ENCODE measurements at regions not wholly inside any gene's neighbourhood (a gene's known extent, or its start where the extent isn't known, plus 50 kb on each side); places are given as distances from the start of the nearest gene placed in this dataset.

DNA sequence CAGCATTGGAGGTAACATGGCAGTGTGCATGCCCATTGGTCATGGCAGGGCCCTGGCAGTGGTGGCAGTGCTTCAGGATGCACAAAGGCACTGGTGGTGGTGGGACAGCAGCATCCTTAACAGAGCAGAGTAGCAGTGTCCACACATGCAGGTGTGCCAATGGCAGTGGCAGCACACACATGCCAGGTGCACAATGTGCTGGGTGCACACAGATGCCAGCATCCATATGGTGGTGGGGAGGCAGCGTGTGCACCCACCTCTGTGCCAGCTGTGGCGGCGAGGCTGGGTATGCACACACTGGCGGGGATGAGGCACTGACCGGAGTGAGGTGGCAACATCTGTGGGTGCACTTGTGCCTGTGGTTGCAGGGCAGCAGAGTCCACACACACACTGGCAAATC, 150.6 kb downstream of the SI start:
- Histone ChIP-seq H3K27ac (ENCODE audit: extremely low read depth, low read depth, low read length) (no peak overlapping the region), H3K4me3 (ENCODE audit: low read depth, low read length) (no peak overlapping the region), H3K36me3 (ENCODE audit: control insufficient read depth in 2 of 2, insufficient read depth in 1 of 2, low read length in 2 of 2) (no peaks in the 10 kb centered on the region), H3K4me1 (ENCODE audit: control insufficient read depth, insufficient read depth, low read length) (no peaks in the 10 kb centered on the region), H3K9me3 (ENCODE audit: control insufficient read depth, insufficient read depth, low read depth, low read length) (no peaks in the 10 kb centered on the region)
- TF ChIP-seq ZNF521 (tag by site-specific recombination; IDR thresholded peaks at IDR 0.05) (no peak), ZNF155 (tag by site-specific recombination; IDR thresholded peaks at IDR 0.05) (no peak), BCL11A (tag by site-specific recombination; IDR thresholded peaks at IDR 0.05; ENCODE audit: low read depth) (no peak), ZNF654 (tag by site-specific recombination; IDR thresholded peaks at IDR 0.05; ENCODE audit: low read depth) (no peak), HOXC10 (CRISPR knock-in tag; IDR thresholded peaks at IDR 0.05) (no peak), ZSCAN23 (tag by site-specific recombination; IDR thresholded peaks at IDR 0.05) (no peak), HOXA7 (CRISPR knock-in tag; IDR thresholded peaks at IDR 0.05; ENCODE audit: borderline replicate concordance) (no peak), ZNF544 (tag by site-specific recombination; IDR thresholded peaks at IDR 0.05) (no peak), ZNF416 (tag by site-specific recombination; IDR thresholded peaks at IDR 0.05) (no peak), ATF2 (tag by site-specific recombination; IDR thresholded peaks at IDR 0.05; ENCODE audit: low read depth) (no peak), ZNF174 (tag by site-specific recombination; IDR thresholded peaks at IDR 0.05) (no peak)
- TF ChIP-seq, protein P1, sequence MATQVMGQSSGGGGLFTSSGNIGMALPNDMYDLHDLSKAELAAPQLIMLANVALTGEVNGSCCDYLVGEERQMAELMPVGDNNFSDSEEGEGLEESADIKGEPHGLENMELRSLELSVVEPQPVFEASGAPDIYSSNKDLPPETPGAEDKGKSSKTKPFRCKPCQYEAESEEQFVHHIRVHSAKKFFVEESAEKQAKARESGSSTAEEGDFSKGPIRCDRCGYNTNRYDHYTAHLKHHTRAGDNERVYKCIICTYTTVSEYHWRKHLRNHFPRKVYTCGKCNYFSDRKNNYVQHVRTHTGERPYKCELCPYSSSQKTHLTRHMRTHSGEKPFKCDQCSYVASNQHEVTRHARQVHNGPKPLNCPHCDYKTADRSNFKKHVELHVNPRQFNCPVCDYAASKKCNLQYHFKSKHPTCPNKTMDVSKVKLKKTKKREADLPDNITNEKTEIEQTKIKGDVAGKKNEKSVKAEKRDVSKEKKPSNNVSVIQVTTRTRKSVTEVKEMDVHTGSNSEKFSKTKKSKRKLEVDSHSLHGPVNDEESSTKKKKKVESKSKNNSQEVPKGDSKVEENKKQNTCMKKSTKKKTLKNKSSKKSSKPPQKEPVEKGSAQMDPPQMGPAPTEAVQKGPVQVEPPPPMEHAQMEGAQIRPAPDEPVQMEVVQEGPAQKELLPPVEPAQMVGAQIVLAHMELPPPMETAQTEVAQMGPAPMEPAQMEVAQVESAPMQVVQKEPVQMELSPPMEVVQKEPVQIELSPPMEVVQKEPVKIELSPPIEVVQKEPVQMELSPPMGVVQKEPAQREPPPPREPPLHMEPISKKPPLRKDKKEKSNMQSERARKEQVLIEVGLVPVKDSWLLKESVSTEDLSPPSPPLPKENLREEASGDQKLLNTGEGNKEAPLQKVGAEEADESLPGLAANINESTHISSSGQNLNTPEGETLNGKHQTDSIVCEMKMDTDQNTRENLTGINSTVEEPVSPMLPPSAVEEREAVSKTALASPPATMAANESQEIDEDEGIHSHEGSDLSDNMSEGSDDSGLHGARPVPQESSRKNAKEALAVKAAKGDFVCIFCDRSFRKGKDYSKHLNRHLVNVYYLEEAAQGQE (tag by site-specific recombination; IDR thresholded peaks at IDR 0.05) = no peak
- TF ChIP-seq, protein P2, sequence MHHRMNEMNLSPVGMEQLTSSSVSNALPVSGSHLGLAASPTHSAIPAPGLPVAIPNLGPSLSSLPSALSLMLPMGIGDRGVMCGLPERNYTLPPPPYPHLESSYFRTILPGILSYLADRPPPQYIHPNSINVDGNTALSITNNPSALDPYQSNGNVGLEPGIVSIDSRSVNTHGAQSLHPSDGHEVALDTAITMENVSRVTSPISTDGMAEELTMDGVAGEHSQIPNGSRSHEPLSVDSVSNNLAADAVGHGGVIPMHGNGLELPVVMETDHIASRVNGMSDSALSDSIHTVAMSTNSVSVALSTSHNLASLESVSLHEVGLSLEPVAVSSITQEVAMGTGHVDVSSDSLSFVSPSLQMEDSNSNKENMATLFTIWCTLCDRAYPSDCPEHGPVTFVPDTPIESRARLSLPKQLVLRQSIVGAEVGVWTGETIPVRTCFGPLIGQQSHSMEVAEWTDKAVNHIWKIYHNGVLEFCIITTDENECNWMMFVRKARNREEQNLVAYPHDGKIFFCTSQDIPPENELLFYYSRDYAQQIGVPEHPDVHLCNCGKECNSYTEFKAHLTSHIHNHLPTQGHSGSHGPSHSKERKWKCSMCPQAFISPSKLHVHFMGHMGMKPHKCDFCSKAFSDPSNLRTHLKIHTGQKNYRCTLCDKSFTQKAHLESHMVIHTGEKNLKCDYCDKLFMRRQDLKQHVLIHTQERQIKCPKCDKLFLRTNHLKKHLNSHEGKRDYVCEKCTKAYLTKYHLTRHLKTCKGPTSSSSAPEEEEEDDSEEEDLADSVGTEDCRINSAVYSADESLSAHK (tag by site-specific recombination; IDR thresholded peaks at IDR 0.05) = no peak
- TF ChIP-seq, protein P3, sequence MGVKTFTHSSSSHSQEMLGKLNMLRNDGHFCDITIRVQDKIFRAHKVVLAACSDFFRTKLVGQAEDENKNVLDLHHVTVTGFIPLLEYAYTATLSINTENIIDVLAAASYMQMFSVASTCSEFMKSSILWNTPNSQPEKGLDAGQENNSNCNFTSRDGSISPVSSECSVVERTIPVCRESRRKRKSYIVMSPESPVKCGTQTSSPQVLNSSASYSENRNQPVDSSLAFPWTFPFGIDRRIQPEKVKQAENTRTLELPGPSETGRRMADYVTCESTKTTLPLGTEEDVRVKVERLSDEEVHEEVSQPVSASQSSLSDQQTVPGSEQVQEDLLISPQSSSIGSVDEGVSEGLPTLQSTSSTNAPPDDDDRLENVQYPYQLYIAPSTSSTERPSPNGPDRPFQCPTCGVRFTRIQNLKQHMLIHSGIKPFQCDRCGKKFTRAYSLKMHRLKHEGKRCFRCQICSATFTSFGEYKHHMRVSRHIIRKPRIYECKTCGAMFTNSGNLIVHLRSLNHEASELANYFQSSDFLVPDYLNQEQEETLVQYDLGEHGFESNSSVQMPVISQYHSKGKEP (tag by site-specific recombination; IDR thresholded peaks at IDR 0.05) = no peak
- ChIA-PET POLR2A (no interaction called here), CTCF (no interaction called here)

DNA sequence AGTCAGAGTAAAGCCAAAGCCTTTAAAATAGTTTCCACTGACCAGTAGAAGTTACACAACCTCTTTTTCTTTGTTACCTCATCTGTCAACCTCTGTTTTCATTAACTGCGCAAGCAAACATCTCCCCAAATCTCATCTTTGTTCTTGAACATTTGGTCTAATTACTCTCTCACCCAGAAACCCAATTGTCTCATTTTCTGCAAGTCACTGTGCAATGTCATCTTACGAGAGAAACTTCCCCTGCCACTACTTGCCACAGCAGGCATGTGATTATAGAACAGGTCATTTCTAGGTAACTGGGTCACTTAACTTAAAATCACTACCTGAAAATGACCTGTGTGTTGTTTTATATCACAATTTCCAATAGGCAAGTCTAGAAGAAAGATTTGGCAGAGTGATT, 159.4 kb downstream of the SI start:
- CTCF ChIA-PET = no interaction called here
- no peak overlapping the region for H3K27ac ChIP-seq (ENCODE audit: extremely low read depth, low read depth, low read length)
- H3K4me3 ChIP-seq (ENCODE audit: low read depth, low read length) = no peak overlapping the region
- POLR2A ChIA-PET = no interaction called here
- H3K9me3 ChIP-seq (ENCODE audit: control insufficient read depth, insufficient read depth, low read depth, low read length) = no peaks in the 10 kb centered on the region
- no peaks in the 10 kb centered on the region for H3K36me3 ChIP-seq (ENCODE audit: control insufficient read depth in 2 of 2, insufficient read depth in 1 of 2, low read length in 2 of 2)
- H3K4me1 ChIP-seq (ENCODE audit: control insufficient read depth, insufficient read depth, low read length) = no peaks in the 10 kb centered on the region
- TF ChIP-seq ZNF248 (tag by site-specific recombination; IDR thresholded peaks at IDR 0.05) = no peak
- TF ChIP-seq ZNF114 (tag by site-specific recombination; IDR thresholded peaks at IDR 0.05) = no peak
- TF ChIP-seq ZXDB (tag by site-specific recombination; IDR thresholded peaks at IDR 0.05) = no peak
- no peak for TF ChIP-seq OVOL3 (tag by site-specific recombination; IDR thresholded peaks at IDR 0.05)
- TF ChIP-seq MEIS1 (CRISPR knock-in tag; IDR thresholded peaks at IDR 0.05; ENCODE audit: borderline replicate concordance) = no peak
- no peak for TF ChIP-seq ZIC2 (tag by site-specific recombination; IDR thresholded peaks at IDR 0.05)
- no peak for TF ChIP-seq ZNF488 (tag by site-specific recombination; IDR thresholded peaks at IDR 0.05)
- TF ChIP-seq, protein P4, sequence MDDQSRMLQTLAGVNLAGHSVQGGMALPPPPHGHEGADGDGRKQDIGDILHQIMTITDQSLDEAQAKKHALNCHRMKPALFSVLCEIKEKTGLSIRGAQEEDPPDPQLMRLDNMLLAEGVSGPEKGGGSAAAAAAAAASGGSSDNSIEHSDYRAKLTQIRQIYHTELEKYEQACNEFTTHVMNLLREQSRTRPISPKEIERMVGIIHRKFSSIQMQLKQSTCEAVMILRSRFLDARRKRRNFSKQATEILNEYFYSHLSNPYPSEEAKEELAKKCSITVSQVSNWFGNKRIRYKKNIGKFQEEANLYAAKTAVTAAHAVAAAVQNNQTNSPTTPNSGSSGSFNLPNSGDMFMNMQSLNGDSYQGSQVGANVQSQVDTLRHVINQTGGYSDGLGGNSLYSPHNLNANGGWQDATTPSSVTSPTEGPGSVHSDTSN (CRISPR knock-in tag; IDR thresholded peaks at IDR 0.05) = no peak
- TF ChIP-seq ZNF707 (tag by site-specific recombination; IDR thresholded peaks at IDR 0.05) = no peak
- TF ChIP-seq SP2 (tag by site-specific recombination; IDR thresholded peaks at IDR 0.05) = no peak
- no peak for TF ChIP-seq KLF8 (tag by site-specific recombination; IDR thresholded peaks at IDR 0.05)

All from HEK293 (cell line).